Urinary bladder (tissue), 3 donors: ENCODE measurements at regions not wholly inside any gene's neighbourhood (a gene's known extent, or its start where the extent isn't known, plus 50 kb on each side); places are given as distances from the start of the nearest gene placed in this dataset.

Experiments used
- DNase-seq: peaks from one replicate; pipeline ENCODE4 v3.0.0-alpha.2; 2015; ENCODE audit errors: extremely low spot score
- H3K27ac ChIP-seq: one replicate; pipeline ENCODE4 v1.5.1; 2013; ENCODE audit warnings: low read depth, mild to moderate bottlenecking, moderate library complexity
- H3K36me3 ChIP-seq: one replicate; pipeline ENCODE4 v1.6.1; 2013; ENCODE audit warnings: mild to moderate bottlenecking, moderate library complexity; ENCODE audit not compliant: insufficient read depth
- H3K4me1 ChIP-seq: one replicate; pipeline ENCODE4 v1.6.1; 2013; ENCODE audit warnings: mild to moderate bottlenecking, moderate library complexity; ENCODE audit not compliant: insufficient read depth
- H3K4me3 ChIP-seq: one replicate; pipeline ENCODE4 v1.5.1; 2013; ENCODE audit warnings: low read depth, low read length
- WGBS: extraction: QIAGEN DNeasy Blood & Tissue Kit; methylation state at CpG from one replicate; pipeline ENCODE4 v1.1.7; 2013; 5-methylcytosine and 5-hydroxymethylcytosine counted together
- donor health status: healthy with polysubstance abuse.
- donor health status: healthy.

GRCh38 chr12:59839514-59839913 is 243.7 kb downstream of the SLC16A7 start:
- no peak for DNase-seq
- Histone ChIP-seq H3K27ac (no peak overlapping the region), H3K36me3 (no peaks in the 10 kb centered on the region), H3K4me3 (no peak overlapping the region), H3K4me1 (no peaks in the 10 kb centered on the region)
- WGBS = 74% methylated on average over 1 of the region's 1 CpG

- Histone ChIP-seq H3K36me3 (no peaks in the 10 kb centered on the region), H3K27ac (no peak overlapping the region), H3K4me1 (no peaks in the 10 kb centered on the region), H3K4me3 (no peak overlapping the region)
- no peak for DNase-seq
- WGBS = 77% methylated on average over 3 of the region's 3 CpGs
Measured at GRCh38 chr12:59843260-59843843, 247.5 kb downstream of the SLC16A7 start.

GRCh38 chr12:59844750-59845149 is 248.9 kb downstream of the SLC16A7 start:
- H3K4me1 ChIP-seq = no peaks in the 10 kb centered on the region
- no peaks in the 10 kb centered on the region for H3K36me3 ChIP-seq
- no peak for DNase-seq
- H3K4me3 ChIP-seq = no peak overlapping the region
- H3K27ac ChIP-seq = no peak overlapping the region

- Histone ChIP-seq H3K4me3 (no peak overlapping the region), H3K27ac (no peak overlapping the region), H3K36me3 (no peaks in the 10 kb centered on the region), H3K4me1 (no peaks in the 10 kb centered on the region)
- WGBS = 95% methylated on average over 1 of the region's 1 CpG
- DNase-seq = no peak
Measured at GRCh38 chr12:59845293-59845692, 249.5 kb downstream of the SLC16A7 start.

DNA sequence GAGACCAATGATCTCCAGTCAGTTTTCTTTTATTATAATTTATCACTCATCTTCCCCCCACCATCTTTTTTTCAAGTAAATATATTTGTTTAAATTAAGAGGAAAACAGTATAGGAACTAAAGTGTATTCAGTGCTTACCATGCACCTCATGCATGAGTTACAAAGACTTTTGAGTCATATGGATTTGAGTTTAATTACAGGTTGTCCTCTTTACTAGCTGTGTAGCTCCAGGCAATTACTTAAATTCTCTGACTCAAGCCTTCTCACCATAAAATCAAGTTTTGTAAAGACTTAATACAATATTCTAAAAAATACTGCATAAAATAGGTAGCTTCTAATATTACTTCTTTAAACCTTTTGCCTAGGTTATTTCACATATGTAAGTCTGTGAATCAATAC is 251.3 kb downstream of the SLC16A7 start:
- DNase-seq = no peak
- no peak overlapping the region for H3K4me3 ChIP-seq
- H3K36me3 ChIP-seq = no peaks in the 10 kb centered on the region
- H3K27ac ChIP-seq = no peak overlapping the region
- no peaks in the 10 kb centered on the region for H3K4me1 ChIP-seq

DNA sequence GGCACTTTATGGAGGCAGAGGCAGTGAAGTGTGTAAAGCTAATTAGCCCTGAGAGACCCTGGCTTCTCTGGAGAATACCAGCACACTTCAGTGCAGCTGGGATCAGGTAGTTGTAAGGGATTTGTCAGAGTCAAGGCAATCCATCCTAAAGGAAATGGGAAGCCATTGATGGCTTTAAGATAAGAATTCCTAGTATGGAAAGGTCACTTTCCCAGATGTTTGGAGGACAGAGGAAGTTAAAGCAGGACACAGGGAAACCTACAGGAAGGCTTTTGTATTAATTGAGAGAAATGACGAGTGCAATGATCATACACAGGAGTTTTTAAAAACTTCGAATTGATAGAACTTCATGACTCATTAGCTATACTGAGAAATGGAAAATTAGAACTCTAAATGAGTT is 254.4 kb downstream of the SLC16A7 start:
- H3K27ac ChIP-seq = no peak overlapping the region
- 79% methylated on average over 2 of the region's 2 CpGs for WGBS
- no peak overlapping the region for H3K4me3 ChIP-seq
- no peak for DNase-seq
- no peaks in the 10 kb centered on the region for H3K4me1 ChIP-seq
- H3K36me3 ChIP-seq = no peaks in the 10 kb centered on the region

- Histone ChIP-seq H3K36me3 (no peaks in the 10 kb centered on the region), H3K4me1 (no peaks in the 10 kb centered on the region), H3K27ac (no peak overlapping the region), H3K4me3 (no peak overlapping the region)
- no peak for DNase-seq
- whole genome bisulfite sequencing = 71% methylated on average over 2 of the region's 2 CpGs
Measured at GRCh38 chr12:59858508-59859170, 262.8 kb downstream of the SLC16A7 start.

- H3K4me1 ChIP-seq = no peaks in the 10 kb centered on the region
- 85% methylated on average over 1 of the region's 1 CpG for WGBS
- no peak for DNase-seq
- H3K4me3 ChIP-seq = no peak overlapping the region
- no peak overlapping the region for H3K27ac ChIP-seq
- H3K36me3 ChIP-seq = no peaks in the 10 kb centered on the region
Measured at GRCh38 chr12:59859171-59859510, 263.3 kb downstream of the SLC16A7 start.

- no peak for DNase-seq
- no peak overlapping the region for H3K27ac ChIP-seq
- no peaks in the 10 kb centered on the region for H3K36me3 ChIP-seq
- H3K4me1 ChIP-seq = no peaks in the 10 kb centered on the region
- 73% methylated on average over 3 of the region's 3 CpGs for WGBS
- H3K4me3 ChIP-seq = no peak overlapping the region
Measured at GRCh38 chr12:59861635-59862034, 265.8 kb downstream of the SLC16A7 start.

DNA sequence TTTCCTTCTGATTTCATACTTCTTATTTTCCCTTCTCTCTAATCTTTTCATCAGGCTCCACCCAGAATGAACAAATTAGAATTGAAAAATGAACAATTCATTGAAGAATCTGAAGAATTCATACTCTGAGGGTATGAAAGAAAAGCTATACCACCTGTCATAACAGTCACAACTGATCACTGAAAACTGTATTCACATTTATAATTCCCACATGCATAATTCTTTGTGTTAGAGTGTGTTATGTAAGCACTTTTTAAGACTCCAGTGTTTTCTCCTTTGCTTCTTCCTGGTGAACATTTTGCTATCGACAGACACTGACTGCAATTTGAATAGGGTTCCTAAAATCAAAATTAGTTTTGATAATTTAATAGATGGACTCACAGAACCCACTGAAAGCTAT is 271.2 kb downstream of the SLC16A7 start:
- no peak overlapping the region for H3K27ac ChIP-seq
- no peak for DNase-seq
- no peak overlapping the region for H3K4me3 ChIP-seq
- H3K4me1 ChIP-seq = no peaks in the 10 kb centered on the region
- WGBS = 88% methylated on average over 1 of the region's 1 CpG
- H3K36me3 ChIP-seq = no peaks in the 10 kb centered on the region

DNA sequence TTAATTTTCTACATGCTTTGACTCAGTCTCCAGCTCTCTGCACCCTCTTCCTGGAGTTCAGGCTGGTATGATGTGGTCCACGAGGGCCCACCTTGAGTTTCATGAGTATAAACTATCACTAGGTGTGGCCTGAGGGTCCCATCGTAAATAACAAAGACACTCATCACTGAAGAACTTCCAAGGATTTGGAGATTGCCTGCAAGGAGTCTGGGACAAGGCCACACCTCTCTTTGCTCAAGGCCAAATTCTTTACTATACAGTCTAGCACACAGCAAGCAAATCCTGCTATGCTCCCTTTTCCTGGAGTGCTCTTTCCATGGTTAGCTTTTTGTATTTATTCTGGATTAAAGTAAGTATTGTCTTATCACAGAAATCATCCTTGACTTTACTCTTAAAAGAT is 271.9 kb downstream of the SLC16A7 start:
- Histone ChIP-seq H3K27ac (no peak overlapping the region), H3K36me3 (no peaks in the 10 kb centered on the region), H3K4me3 (no peak overlapping the region), H3K4me1 (no peaks in the 10 kb centered on the region)
- DNase-seq = no peak
- whole genome bisulfite sequencing = 68% methylated on average over 2 of the region's 2 CpGs

DNA sequence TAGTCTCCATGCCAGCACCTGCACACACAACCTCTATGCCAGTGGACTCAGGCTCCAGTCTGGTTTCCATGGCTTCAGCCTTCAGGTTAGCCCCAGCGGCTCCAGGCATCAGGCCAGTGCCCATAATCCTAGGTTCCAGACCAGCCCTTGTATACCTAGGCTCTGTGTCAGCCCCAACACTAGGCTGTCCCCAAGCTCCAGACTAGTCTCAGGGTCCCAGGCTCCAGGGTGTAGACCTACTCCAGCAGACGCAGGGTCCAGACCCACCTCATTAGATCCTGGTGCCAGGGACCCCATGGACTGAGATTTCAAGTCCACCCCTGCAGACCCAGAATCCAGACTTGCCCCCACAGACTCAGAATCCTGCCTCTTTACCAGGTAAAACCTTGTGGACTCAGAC is 275.9 kb downstream of the SLC16A7 start:
- no peaks in the 10 kb centered on the region for H3K36me3 ChIP-seq
- WGBS = 95% methylated on average over 2 of the region's 2 CpGs
- no peak overlapping the region for H3K4me3 ChIP-seq
- H3K27ac ChIP-seq = no peak overlapping the region
- no peak for DNase-seq
- H3K4me1 ChIP-seq = no peaks in the 10 kb centered on the region

- H3K4me1 ChIP-seq = no peaks in the 10 kb centered on the region
- no peak overlapping the region for H3K4me3 ChIP-seq
- no peak overlapping the region for H3K27ac ChIP-seq
- DNase-seq = no peak
- WGBS = 98% methylated on average over 1 of the region's 1 CpG
- H3K36me3 ChIP-seq = no peaks in the 10 kb centered on the region
Measured at GRCh38 chr12:59873136-59873535, 277.3 kb downstream of the SLC16A7 start.

DNA sequence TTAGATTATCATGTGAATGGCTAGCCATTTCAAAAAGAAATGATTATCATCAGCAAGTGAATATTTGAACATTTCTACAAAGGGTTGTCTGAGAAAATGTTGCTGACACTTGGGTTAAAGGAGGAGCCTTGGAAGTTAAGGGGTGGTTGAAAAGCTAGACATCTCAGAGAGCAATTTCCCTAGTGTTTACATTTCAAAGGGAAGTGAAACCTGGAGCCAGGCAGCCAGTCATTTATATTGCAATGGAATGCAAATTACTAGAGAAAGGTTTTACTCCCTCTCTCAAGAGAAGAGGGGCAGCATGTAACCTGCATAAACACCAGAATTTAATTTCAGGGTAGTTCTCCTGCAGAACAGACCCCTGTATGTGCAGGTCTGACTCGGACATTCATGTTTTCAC is 279.0 kb downstream of the SLC16A7 start:
- DNase-seq = no peak
- H3K4me1 ChIP-seq = no peaks in the 10 kb centered on the region
- WGBS = 41% methylated on average over 1 of the region's 1 CpG
- H3K36me3 ChIP-seq = no peaks in the 10 kb centered on the region
- H3K27ac ChIP-seq = no peak overlapping the region
- no peak overlapping the region for H3K4me3 ChIP-seq
